Epithelial cell of proximal tubule (primary cell): ENCODE measurements at regions not wholly inside any gene's neighbourhood (a gene's known extent, or its start where the extent isn't known, plus 50 kb on each side); places are given as distances from the start of the nearest gene placed in this dataset.

Experiments used
- DNase-seq: peaks from one replicate; pipeline ENCODE4 v3.0.0-alpha.2; 2011; ENCODE audit warnings: low read depth
- H3K4me3 ChIP-seq: 2 replicates; pipeline ENCODE4 v1.5.1; 2011; ENCODE audit warnings: low read depth, mild to moderate bottlenecking, low read length
- CTCF ChIP-seq: conservative IDR thresholded peaks from 2 replicates; pipeline ENCODE4 v1.5.1; 2012; ENCODE audit warnings: low read depth, mild to moderate bottlenecking, low read length

DNA sequence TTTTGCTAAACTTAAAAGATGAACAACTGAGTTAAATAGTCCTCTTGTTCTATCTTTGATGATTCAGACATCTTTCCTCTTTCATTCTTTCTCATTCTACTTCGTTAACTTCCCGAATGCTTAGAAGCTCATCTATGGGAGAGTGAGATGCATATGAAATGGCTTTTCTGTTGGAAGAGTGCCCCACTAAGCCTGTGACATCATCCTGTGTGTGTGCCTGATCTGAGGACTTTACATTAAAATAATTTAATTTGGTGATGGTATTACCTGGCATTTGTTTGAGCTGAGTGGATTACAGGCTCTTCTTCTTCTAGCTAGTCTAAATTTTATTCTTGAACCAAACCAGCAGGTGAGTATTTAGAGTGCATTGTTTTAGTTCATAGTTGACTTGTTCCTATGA is 626.5 kb downstream of the QKI start:
- H3K4me3 ChIP-seq, result no peak overlapping the region
- TF ChIP-seq CTCF, result no peak
- DNase-seq, result no peak

DNA sequence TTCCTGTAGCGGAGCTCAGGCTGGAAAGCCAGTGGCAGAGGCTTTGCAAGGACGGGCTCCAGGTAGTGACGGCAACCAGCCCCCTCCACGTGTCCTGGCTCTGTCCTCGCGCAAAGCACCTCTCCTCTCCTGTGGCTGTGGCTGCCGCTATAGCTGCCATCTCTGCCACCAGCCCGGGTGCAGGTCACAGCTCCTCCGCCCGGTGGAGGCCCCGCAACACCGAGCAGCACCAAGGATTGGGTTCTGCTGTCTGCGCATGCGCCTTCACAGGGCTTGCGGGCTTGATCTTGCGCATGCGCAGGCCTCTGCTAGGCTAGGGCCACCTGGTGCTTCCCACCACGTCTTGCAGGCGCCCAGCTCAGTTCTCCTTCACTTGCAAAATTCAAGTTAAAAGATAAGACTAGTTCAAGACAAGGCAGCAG is 625.4 kb downstream of the QKI start:
- no peak for TF ChIP-seq CTCF
- no peak for DNase-seq
- H3K4me3 ChIP-seq, result no peak overlapping the region

GRCh38 chr6:164037171-164037870 is 622.8 kb downstream of the QKI start:
- no peak for TF ChIP-seq CTCF
- no peak overlapping the region for H3K4me3 ChIP-seq
- DNase-seq, result no peak

DNA sequence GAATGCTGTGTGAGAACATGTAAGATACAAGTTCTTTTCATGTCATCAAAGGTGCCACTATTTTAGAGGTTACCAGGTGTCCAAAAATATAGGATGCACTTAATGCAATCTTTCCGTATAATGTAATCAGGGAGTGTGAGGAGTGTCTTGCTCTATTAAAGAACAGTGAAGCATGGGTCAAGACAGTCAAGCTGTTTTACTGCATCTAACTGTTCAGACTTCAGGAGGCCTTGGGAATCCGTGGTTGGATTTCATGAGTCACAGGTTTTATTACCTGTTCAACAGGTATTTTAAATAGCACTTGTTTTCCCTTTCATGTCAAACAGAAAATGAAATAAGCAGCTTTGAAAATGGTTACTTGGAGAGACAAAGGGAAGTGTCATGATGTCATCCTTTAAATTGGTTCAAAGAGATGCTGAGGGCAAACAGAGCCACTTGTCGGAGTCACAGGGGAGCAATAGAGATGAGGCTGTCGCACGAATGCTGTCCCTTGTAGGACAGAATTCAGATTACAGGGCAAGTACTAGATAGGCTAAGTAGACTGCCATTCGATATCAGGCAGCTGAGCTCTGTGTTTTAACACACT is 621.5 kb downstream of the QKI start:
- no peak for DNase-seq
- TF ChIP-seq CTCF, result no peak

DNA sequence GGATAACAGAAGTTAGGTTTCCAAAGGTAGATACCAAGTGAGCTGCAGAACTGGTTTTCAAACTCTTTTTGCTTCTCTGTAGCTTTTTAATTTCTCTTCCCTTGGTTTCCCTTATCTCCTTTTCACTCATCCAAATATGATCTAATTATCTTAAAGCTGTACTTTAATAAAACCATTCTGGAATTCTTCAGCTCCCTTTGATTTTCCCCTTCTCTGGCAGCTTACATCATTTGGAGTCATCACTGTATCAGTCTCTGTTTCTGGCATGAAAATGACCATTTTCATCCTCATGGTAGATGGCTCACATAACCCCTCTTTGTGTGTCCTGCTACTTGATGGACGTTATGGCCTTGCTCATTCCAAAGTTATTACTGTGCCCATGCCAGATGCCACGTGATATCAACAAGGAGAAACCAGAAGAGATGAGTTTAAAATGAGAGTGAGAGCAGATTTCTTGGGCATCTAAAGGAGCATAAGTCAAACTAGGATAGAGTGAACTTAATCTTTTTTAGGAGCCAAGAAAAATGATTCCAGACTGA is 620.2 kb downstream of the QKI start:
- no peak overlapping the region for H3K4me3 ChIP-seq
- no peak for TF ChIP-seq CTCF
- DNase-seq, result no peak

More for the DNA sequence above, 621.5 kb downstream of the QKI start:
- no peak overlapping the region for H3K4me3 ChIP-seq

- no peak for DNase-seq
- TF ChIP-seq CTCF, result no peak
- no peak overlapping the region for H3K4me3 ChIP-seq
Observed at GRCh38 chr6:164025180-164025579, 610.7 kb downstream of the QKI start.
